ENCODE measurements at regions not wholly inside any gene's neighbourhood (a gene's known extent, or its start where the extent isn't known, plus 50 kb on each side); places are given as distances from the start of the nearest gene placed in this dataset.

DNA sequence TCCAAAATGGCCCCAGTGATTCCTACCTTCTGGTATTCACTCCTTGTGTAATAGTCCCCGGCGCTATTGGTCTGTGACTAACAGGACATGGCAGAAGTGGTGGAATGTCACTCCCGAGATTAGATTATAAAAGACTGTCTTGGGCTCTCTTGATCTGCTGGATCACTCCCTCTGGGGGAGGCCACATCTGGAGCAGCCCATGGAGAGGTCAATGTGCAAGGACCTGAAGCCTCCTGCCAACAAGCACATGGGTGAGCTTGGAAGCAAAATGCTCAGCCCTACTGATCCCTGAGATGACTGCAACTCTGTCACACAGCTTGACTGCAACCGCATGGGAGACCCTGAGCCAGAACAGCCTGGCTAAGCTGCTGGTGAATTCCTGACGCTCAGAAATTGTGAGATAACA is 94.3 kb upstream of the GLI2 start:
- Histone ChIP-seq H3K79me2 (ENCODE audit: control insufficient read depth, insufficient read depth, low read length) (no peaks in the 10 kb centered on the region), H4K20me1 (ENCODE audit: control insufficient read depth, extremely low read depth, insufficient read depth, low read length) (no peaks in the 10 kb centered on the region), H3K4me1 (ENCODE audit: control insufficient read depth, extremely low read depth, insufficient read depth, low read length) (no peaks in the 10 kb centered on the region), H3K36me3 (ENCODE audit: control insufficient read depth, insufficient read depth, low read length) (no peaks in the 10 kb centered on the region), H3K4me2 (ENCODE audit: extremely low read depth, insufficient read depth, low read length) (no peak overlapping the region), H3K9ac (ENCODE audit: insufficient read depth, low read length) (no peak overlapping the region), H3K27ac (ENCODE audit: insufficient read depth, low read length) (no peak overlapping the region), H3K27me3 (ENCODE audit: control insufficient read depth, insufficient read depth, low read length) (peaks cover 8% of the 10 kb centered on the region), H2AFZ (ENCODE audit: low read length) (no peak overlapping the region), H3K4me3 (replicated peaks in 1 of 4; ENCODE audit: control extremely low read depth in 1 of 4, insufficient read depth in 1 of 4, low read depth in 3 of 4, low read length in 4 of 4) (no peak overlapping the region), H3K9me3 (ENCODE audit: control insufficient read depth, insufficient read depth, low read depth, low read length) (no peaks in the 10 kb centered on the region)
- no peak for TF ChIP-seq CTCF (conservative IDR thresholded peaks at IDR 0.05 in 1 of 2, IDR thresholded peaks at IDR 0.05 in 1 of 2; ENCODE audit: low read depth in 1 of 2, low read length in 2 of 2)
- peak; percentile 23 to 39 for DNase-seq (ENCODE audit: low read depth in 2 of 2)

DNA sequence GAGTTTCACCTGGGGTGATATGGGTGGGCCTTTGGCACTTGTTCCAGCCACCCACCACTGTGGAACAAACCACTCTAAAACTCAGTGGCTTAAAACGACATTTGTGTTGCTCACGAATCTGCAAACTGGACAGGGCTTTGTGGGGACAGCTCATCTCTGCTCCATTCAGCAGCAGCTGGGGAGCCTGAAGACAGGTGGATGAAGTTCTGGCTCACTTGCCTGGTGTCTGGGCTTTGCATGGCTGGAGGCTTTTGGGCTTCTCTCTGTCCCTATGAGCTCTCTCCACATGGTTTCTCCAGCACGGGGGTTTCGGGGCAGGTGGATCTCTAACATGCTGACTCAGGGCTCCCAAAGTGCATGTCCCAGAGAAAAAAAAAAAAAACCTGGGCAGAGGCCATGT is 93.0 kb upstream of the GLI2 start:
- H4K20me1 ChIP-seq (ENCODE audit: control insufficient read depth, extremely low read depth, insufficient read depth, low read length) = no peaks in the 10 kb centered on the region
- no peaks in the 10 kb centered on the region for H3K4me1 ChIP-seq (ENCODE audit: control insufficient read depth, extremely low read depth, insufficient read depth, low read length)
- H3K4me2 ChIP-seq (ENCODE audit: extremely low read depth, insufficient read depth, low read length) = no peak overlapping the region
- H2AFZ ChIP-seq (ENCODE audit: low read length) = no peak overlapping the region
- TF ChIP-seq EZH2 (IDR thresholded peaks at IDR 0.05; ENCODE audit: low read length, missing control alignments) (no peak), CTCF (conservative IDR thresholded peaks at IDR 0.05 in 1 of 2, IDR thresholded peaks at IDR 0.05 in 1 of 2; ENCODE audit: low read depth in 1 of 2, low read length in 2 of 2) (no peak)
- H3K79me2 ChIP-seq (ENCODE audit: control insufficient read depth, insufficient read depth, low read length) = no peaks in the 10 kb centered on the region
- H3K27me3 ChIP-seq (ENCODE audit: control insufficient read depth, insufficient read depth, low read length) = peaks cover 8% of the 10 kb centered on the region
- no peak overlapping the region for H3K4me3 ChIP-seq (replicated peaks in 1 of 4; ENCODE audit: control extremely low read depth in 1 of 4, insufficient read depth in 1 of 4, low read depth in 3 of 4, low read length in 4 of 4)
- no peaks in the 10 kb centered on the region for H3K36me3 ChIP-seq (ENCODE audit: control insufficient read depth, insufficient read depth, low read length)
- H3K9me3 ChIP-seq (ENCODE audit: control insufficient read depth, insufficient read depth, low read depth, low read length) = no peaks in the 10 kb centered on the region
- no peak for DNase-seq (ENCODE audit: low read depth in 2 of 2)
- H3K27ac ChIP-seq (ENCODE audit: insufficient read depth, low read length) = no peak overlapping the region
- H3K9ac ChIP-seq (ENCODE audit: insufficient read depth, low read length) = no peak overlapping the region

- no peaks in the 10 kb centered on the region for H4K20me1 ChIP-seq (ENCODE audit: control insufficient read depth, extremely low read depth, insufficient read depth, low read length)
- H3K27ac ChIP-seq (ENCODE audit: insufficient read depth, low read length) = no peak overlapping the region
- no peak overlapping the region for H3K4me3 ChIP-seq (replicated peaks in 1 of 4; ENCODE audit: control extremely low read depth in 1 of 4, insufficient read depth in 1 of 4, low read depth in 3 of 4, low read length in 4 of 4)
- H3K27me3 ChIP-seq (ENCODE audit: control insufficient read depth, insufficient read depth, low read length) = no peaks in the 10 kb centered on the region
- no peak overlapping the region for H3K4me2 ChIP-seq (ENCODE audit: extremely low read depth, insufficient read depth, low read length)
- no peaks in the 10 kb centered on the region for H3K79me2 ChIP-seq (ENCODE audit: control insufficient read depth, insufficient read depth, low read length)
- H2AFZ ChIP-seq (ENCODE audit: low read length) = no peak overlapping the region
- no peaks in the 10 kb centered on the region for H3K9me3 ChIP-seq (ENCODE audit: control insufficient read depth, insufficient read depth, low read depth, low read length)
- H3K4me1 ChIP-seq (ENCODE audit: control insufficient read depth, extremely low read depth, insufficient read depth, low read length) = no peaks in the 10 kb centered on the region
- TF ChIP-seq CTCF (conservative IDR thresholded peaks at IDR 0.05 in 1 of 2, IDR thresholded peaks at IDR 0.05 in 1 of 2; ENCODE audit: low read depth in 1 of 2, low read length in 2 of 2) (no peak), EZH2 (IDR thresholded peaks at IDR 0.05; ENCODE audit: low read length, missing control alignments) (no peak)
- no peak for DNase-seq (ENCODE audit: low read depth in 2 of 2)
- H3K9ac ChIP-seq (ENCODE audit: insufficient read depth, low read length) = no peak overlapping the region
- H3K36me3 ChIP-seq (ENCODE audit: control insufficient read depth, insufficient read depth, low read length) = no peaks in the 10 kb centered on the region
Observed at GRCh38 chr2:120646994-120647393, 88.7 kb upstream of the GLI2 start.
